Transverse colon (tissue), 4 donors: ENCODE measurements at regions not wholly inside any gene's neighbourhood (a gene's known extent, or its start where the extent isn't known, plus 50 kb on each side); places are given as distances from the start of the nearest gene placed in this dataset.

Experiments used
- CTCF ChIP-seq, 5 experiments: fragments of 200-600 bp in 3 of 5; fragments of 450-650 bp in 2 of 5; sonication (generic) in 3 of 5; IDR thresholded peaks; 1 replicate in 2 of 5; 2 replicates in 3 of 5; pipeline ENCODE4 v1.5.1; 2016 to 2017; ENCODE audit warnings: antibody characterized with exemption in 5 of 5, inconsistent platforms in 3 of 5, mild to moderate bottlenecking in 2 of 5, moderate library complexity in 1 of 5
- EP300 ChIP-seq: sonication (generic); formaldehyde crosslinking; IDR thresholded peaks from one replicate; pipeline ENCODE4 v1.6.1; 2017; ENCODE audit warnings: antibody characterized with exemption, low read depth
- POLR2A ChIP-seq: fragments of 450-650 bp; IDR thresholded peaks from one replicate; pipeline ENCODE4 v1.6.1; 2016; ENCODE audit warnings: antibody characterized with exemption, mild to moderate bottlenecking, moderate library complexity
- POLR2AphosphoS5 ChIP-seq, 3 donors: sonication (generic); formaldehyde crosslinking; IDR thresholded peaks; one replicate each; pipeline ENCODE4 v1.6.1; 2016; ENCODE audit warnings: antibody characterized with exemption in 3 of 3

GRCh38 chr14:34262127-34262910 lies 199.7 kb downstream of the SPTSSA start:
- TF ChIP-seq CTCF (IDR thresholded peaks at IDR 0.05) (no peak), POLR2AphosphoS5 (IDR thresholded peaks at IDR 0.05) (no peak), POLR2A (no peak), EP300 (no peak)
